Endothelial cell of umbilical vein (primary cell): ENCODE measurements at regions not wholly inside any gene's neighbourhood (a gene's known extent, or its start where the extent isn't known, plus 50 kb on each side); places are given as distances from the start of the nearest gene placed in this dataset.

Experiments used
- BruUV-seq: library from RNA; stranded (reverse); fragments of 400-500 nt; replicated peaks from 2 replicates; lab custom pipeline; 2021; lab: Mats Ljungman, UMichigan
- CTCF ChIA-PET: fragments of 300-600, 350-600 bp; sonication (Branson Sonifier 250); formaldehyde crosslinking; loops from one replicate; lab custom pipeline; 2021; ENCODE audit warnings: antibody characterized with exemption, inconsistent platforms; lab: Charles Lee
- POLR2A ChIA-PET: fragments of 300-600, 350-600 bp; sonication (Branson Sonifier 250); formaldehyde crosslinking; loops from one replicate; lab custom pipeline; 2021; ENCODE audit warnings: antibody characterized with exemption, inconsistent platforms; lab: Charles Lee
- DNase-seq: peaks from one replicate; pipeline ENCODE4 v3.0.0-alpha.2; 2011; ENCODE audit warnings: low read depth, low spot score
- FAIRE-seq: peaks from 2 replicates; lab custom pipeline; 2011; peaks lifted over from hg19 to GRCh38; lab: Jason Lieb, UNC
- H2AFZ ChIP-seq: 2 replicates; pipeline ENCODE4 v1.6.0; 2012; ENCODE audit warnings: low read depth, low read length, control low read depth, inconsistent platforms
- H3K27ac ChIP-seq: 2 replicates; pipeline ENCODE4 v1.5.1; 2011; ENCODE audit warnings: low read depth, mild to moderate bottlenecking, control low read depth, low read length, moderate library complexity; ENCODE audit not compliant: insufficient read depth
- H3K27me3 ChIP-seq, 2 experiments: 2 replicates each; pipeline versions ENCODE4 v1.6.0 to v1.6.1; 2011; ENCODE audit warnings: low read length in 2 of 2, mixed read lengths in 1 of 2; ENCODE audit not compliant: control insufficient read depth in 2 of 2, insufficient read depth in 2 of 2
- H3K36me3 ChIP-seq, 2 experiments: 2 replicates in 1 of 2; 3 replicates in 1 of 2; pipeline ENCODE4 v1.5.1; 2011; ENCODE audit warnings: low read length in 2 of 2, mild to moderate bottlenecking in 1 of 2, moderate library complexity in 1 of 2; ENCODE audit not compliant: control insufficient read depth in 2 of 2, insufficient read depth in 2 of 2; ENCODE audit errors: extremely low read depth in 1 of 2
- H3K4me1 ChIP-seq: 3 replicates; pipeline ENCODE4 v1.5.1; 2011; ENCODE audit warnings: mild to moderate bottlenecking, low read length; ENCODE audit not compliant: control insufficient read depth, insufficient read depth; ENCODE audit errors: extremely low read depth
- H3K4me2 ChIP-seq: 2 replicates; pipeline ENCODE4 v1.6.1; 2011; ENCODE audit warnings: low read length, control low read depth, mixed read lengths; ENCODE audit not compliant: insufficient read depth
- H3K4me3 ChIP-seq, 3 experiments: fragments of 200-600 bp in 1 of 3; sonication (generic), shearing (Covaris generic) in 1 of 3; replicated peaks in 1 of 3; 2 replicates each; pipeline ENCODE4 v1.5.1; 2011 to 2016; ENCODE audit warnings: control low read depth in 3 of 3, low read length in 3 of 3, mild to moderate bottlenecking in 2 of 3, inconsistent platforms in 1 of 3, low read depth in 1 of 3, moderate library complexity in 1 of 3; ENCODE audit not compliant: insufficient read depth in 1 of 3
- H3K79me2 ChIP-seq: 2 replicates; pipeline ENCODE4 v1.6.0; 2012; ENCODE audit warnings: low read length, inconsistent platforms; ENCODE audit not compliant: control insufficient read depth, insufficient read depth
- H3K9ac ChIP-seq: replicated peaks from 2 replicates; pipeline ENCODE3; 2011; ENCODE audit warnings: low read length, control low read depth; ENCODE audit not compliant: insufficient read depth; ENCODE audit errors: extremely low read depth
- H3K9me1 ChIP-seq: replicated peaks from 3 replicates; pipeline ENCODE4 v1.6.0; 2011; ENCODE audit warnings: mild to moderate bottlenecking, low read length; ENCODE audit not compliant: control insufficient read depth, insufficient read depth; ENCODE audit errors: extremely low read depth
- H3K9me3 ChIP-seq: replicated peaks from 2 replicates; pipeline ENCODE4 v1.5.1; 2012; ENCODE audit warnings: low read length, inconsistent platforms; ENCODE audit not compliant: control insufficient read depth, insufficient read depth
- H4K20me1 ChIP-seq: replicated peaks from 2 replicates; pipeline ENCODE3; 2011; ENCODE audit warnings: mild to moderate bottlenecking, low read length; ENCODE audit not compliant: control insufficient read depth, insufficient read depth; ENCODE audit errors: extremely low read depth
- CTCF ChIP-seq, 2 donors: IDR thresholded peaks; 1 replicate in 1 of 2; 2 replicates in 1 of 2; pipeline ENCODE4 v1.5.1; 2011; ENCODE audit warnings: low read length in 2 of 2, mild to moderate bottlenecking in 2 of 2, moderate library complexity in 2 of 2, control low read depth in 1 of 2, inconsistent platforms in 1 of 2, low read depth in 1 of 2; ENCODE audit not compliant: insufficient read depth in 1 of 2; ENCODE audit errors: extremely low read depth in 1 of 2
- EZH2 ChIP-seq: IDR thresholded peaks from 2 replicates; pipeline ENCODE4 v1.6.1; 2012; ENCODE audit warnings: borderline replicate concordance, low read depth, mild to moderate bottlenecking, moderate library complexity, low read length, inconsistent platforms; ENCODE audit not compliant: severe bottlenecking
- FOS ChIP-seq: IDR thresholded peaks from 2 replicates; pipeline ENCODE4 v1.6.1; 2011; ENCODE audit warnings: mild to moderate bottlenecking, low read length, moderate library complexity, borderline replicate concordance; ENCODE audit not compliant: insufficient read depth
- GATA2 ChIP-seq: IDR thresholded peaks from 2 replicates; pipeline ENCODE4 v1.7.0; 2011; ENCODE audit warnings: low read depth, mild to moderate bottlenecking, moderate library complexity, mixed read lengths, low read length; ENCODE audit not compliant: insufficient read length, insufficient read depth
- JUN ChIP-seq: IDR thresholded peaks from 2 replicates; pipeline ENCODE4 v1.6.1; 2011; ENCODE audit warnings: borderline replicate concordance, low read depth; ENCODE audit not compliant: insufficient read length, insufficient read depth
- MYC ChIP-seq: IDR thresholded peaks from one replicate; pipeline ENCODE4 v1.6.1; 2011; ENCODE audit warnings: mild to moderate bottlenecking, low read depth, low read length
- POLR2A ChIP-seq: IDR thresholded peaks from 2 replicates; pipeline ENCODE4 v1.6.1; 2012; ENCODE audit warnings: low read depth, mild to moderate bottlenecking, control low read depth, low read length
- POLR2AphosphoS5 ChIP-seq: IDR thresholded peaks from 2 replicates; pipeline ENCODE4 v1.6.1; 2012; ENCODE audit warnings: low read depth, mild to moderate bottlenecking, control low read depth, low read length, moderate library complexity; ENCODE audit not compliant: insufficient read depth
- dilution Hi-C: fragments of 300-500 bp; cut with MboI; formaldehyde crosslinking; loops from one replicate; pipeline ENCODE4 v1.15.0; 2019; ENCODE audit warnings: low sequenced_read_pairs; ENCODE audit not compliant: extremely low pct_ligation_motif_present
- intact Hi-C: fragments of 100-400 bp; cut with micrococcal nuclease; formaldehyde crosslinking; loops from one replicate; pipeline ENCODE4 v1.10.0; 2022
- TF ChIP-seq, protein P1 (sequence below): IDR thresholded peaks from 2 replicates; pipeline ENCODE4 v1.6.1; 2011; ENCODE audit not compliant: insufficient read depth, insufficient read length

DNA sequence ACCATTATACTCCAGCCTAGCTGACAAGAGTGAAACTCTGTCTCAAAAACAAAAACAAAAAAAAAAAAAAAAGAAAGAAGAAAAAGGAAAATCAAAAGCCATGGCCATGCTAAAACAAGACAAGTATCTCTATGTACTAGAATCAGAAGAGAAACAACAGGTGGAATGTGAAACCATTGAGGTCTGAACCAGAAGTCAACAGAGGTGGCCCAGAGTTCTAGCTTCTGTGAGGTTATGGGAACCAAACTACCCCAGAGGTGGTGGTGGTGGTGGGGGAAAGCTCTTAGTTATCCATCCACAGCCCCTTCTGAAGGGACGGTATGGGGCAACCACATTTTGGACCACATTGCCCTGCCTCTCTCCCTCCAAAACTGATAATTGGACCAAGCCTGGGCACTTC lies 59.5 kb upstream of the ZNF366 start:
- no peak for FAIRE-seq

DNA sequence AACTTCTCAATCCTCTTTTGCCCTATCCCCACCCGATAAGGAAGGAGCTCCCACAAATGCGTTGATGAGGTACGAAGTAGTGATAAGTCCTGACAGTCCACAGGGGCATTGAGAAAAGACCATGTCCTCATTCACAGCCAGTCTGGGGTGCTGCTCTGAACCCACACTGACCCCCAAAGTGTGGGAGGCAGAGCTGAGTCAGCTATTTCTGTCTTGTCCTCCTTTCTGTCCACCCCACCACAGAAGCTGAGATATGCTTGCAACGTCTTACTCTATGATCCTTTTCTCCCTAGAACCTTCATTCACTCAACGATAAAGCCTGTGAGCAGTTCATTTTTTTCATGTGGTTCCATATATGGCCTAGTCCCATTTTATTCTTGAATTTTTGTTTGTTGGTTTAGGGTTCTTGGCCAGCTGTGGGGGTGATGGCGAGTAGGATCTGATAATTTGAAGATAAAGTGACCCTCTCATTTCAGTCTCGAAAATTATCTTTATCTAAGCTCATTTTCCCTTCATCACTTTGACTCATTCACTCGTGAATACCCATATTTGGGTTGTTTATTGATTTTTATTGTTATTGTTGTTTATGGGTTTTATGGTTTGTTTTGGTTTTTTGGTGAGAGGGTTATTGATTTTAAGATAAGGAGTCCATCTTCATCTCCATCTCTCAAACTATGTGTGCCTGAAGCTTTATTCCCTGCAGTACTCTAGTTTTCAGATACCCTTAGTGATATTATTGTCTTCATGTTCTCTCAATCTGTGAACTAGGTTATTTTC lies 58.5 kb upstream of the ZNF366 start:
- Histone ChIP-seq H3K79me2 (no peaks in the 10 kb centered on the region), H2AFZ (no peak overlapping the region), H3K9ac (no peak overlapping the region), H3K27ac (no peak overlapping the region), H3K4me1 (peaks cover 33% of the 10 kb centered on the region), H3K9me1 (no peaks in the 10 kb centered on the region), H3K27me3 (no peaks in the 10 kb centered on the region), H3K9me3 (no peaks in the 10 kb centered on the region), H3K4me3 (no peak overlapping the region), H4K20me1 (no peaks in the 10 kb centered on the region), H3K4me2 (no peak overlapping the region), H3K36me3 (no peaks in the 10 kb centered on the region)
- no TSS peak for BruUV-seq
- no peak for FAIRE-seq
- ChIA-PET POLR2A (no interaction called here), CTCF (interaction anchor here (0.6 to 2.4 kb wide), 3 partner anchors 9 to 782 kb away, joined by 3 to 8 read pairs (median 3); no protein-coding TSS in a partner anchor)
- dilution Hi-C loops (no loop called here), intact Hi-C loops (no loop called here)
- TF ChIP-seq MYC, result no peak
- no peak for TF ChIP-seq FOS
- TF ChIP-seq, protein P1, sequence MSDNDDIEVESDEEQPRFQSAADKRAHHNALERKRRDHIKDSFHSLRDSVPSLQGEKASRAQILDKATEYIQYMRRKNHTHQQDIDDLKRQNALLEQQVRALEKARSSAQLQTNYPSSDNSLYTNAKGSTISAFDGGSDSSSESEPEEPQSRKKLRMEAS, result no peak
- no peak for TF ChIP-seq POLR2A
- TF ChIP-seq POLR2AphosphoS5, result no peak
- no peak for TF ChIP-seq CTCF (IDR thresholded peaks at IDR 0.05; ENCODE audit: extremely low read depth in 1 of 2, insufficient read depth in 1 of 2, low read depth in 1 of 2, low read length in 2 of 2)
- TF ChIP-seq JUN, result no peak
- TF ChIP-seq EZH2, result no peak
- no peak for TF ChIP-seq GATA2
- DNase-seq, result no peak

More for the DNA sequence above, 59.5 kb upstream of the ZNF366 start:
- Histone ChIP-seq H3K4me1 (peaks cover 23% of the 10 kb centered on the region), H3K9ac (no peak overlapping the region), H3K4me3 (no peak overlapping the region), H4K20me1 (no peaks in the 10 kb centered on the region), H3K9me3 (no peaks in the 10 kb centered on the region), H3K27me3 (no peaks in the 10 kb centered on the region), H3K27ac (no peak overlapping the region), H3K4me2 (no peak overlapping the region), H3K36me3 (no peaks in the 10 kb centered on the region), H2AFZ (no peak overlapping the region), H3K9me1 (no peaks in the 10 kb centered on the region), H3K79me2 (no peaks in the 10 kb centered on the region)
- CTCF ChIA-PET, result interaction anchor here (0.6 to 2.4 kb wide), 5 partner anchors 10 to 783 kb away, joined by 3 to 8 read pairs (median 3); no protein-coding TSS in a partner anchor
- POLR2A ChIA-PET, result no interaction called here
- no TSS peak for BruUV-seq
- DNase-seq, result no peak
- intact Hi-C loops, result no loop called here
- TF ChIP-seq POLR2AphosphoS5 (no peak), MYC (no peak), GATA2 (no peak)
- TF ChIP-seq, protein P1, result no peak
- dilution Hi-C loops, result no loop called here
